ENCODE measurements at regions not wholly inside any gene's neighbourhood (a gene's known extent, or its start where the extent isn't known, plus 50 kb on each side); places are given as distances from the start of the nearest gene placed in this dataset.

DNA sequence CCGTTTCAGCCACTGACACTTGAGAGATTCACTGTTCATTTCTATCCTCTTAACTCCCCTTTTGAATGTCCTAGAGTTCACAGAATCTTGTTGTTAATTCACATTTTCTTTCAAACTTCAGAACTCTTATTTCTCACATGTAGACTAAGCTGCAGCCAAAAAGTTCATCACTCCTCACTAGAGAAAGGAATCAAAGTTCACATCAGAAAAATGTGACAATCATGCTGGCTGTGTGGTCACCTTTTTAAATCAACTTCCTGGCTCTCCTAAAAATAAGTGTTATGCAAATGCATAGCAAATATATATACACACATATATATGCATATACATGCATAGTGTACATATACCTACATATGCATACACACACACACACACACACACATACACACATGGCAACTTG, 123.0 kb downstream of the CBLN4 start:
- no peak for TF ChIP-seq POLR2A (IDR thresholded peaks at IDR 0.05)
- TF ChIP-seq, protein P1, sequence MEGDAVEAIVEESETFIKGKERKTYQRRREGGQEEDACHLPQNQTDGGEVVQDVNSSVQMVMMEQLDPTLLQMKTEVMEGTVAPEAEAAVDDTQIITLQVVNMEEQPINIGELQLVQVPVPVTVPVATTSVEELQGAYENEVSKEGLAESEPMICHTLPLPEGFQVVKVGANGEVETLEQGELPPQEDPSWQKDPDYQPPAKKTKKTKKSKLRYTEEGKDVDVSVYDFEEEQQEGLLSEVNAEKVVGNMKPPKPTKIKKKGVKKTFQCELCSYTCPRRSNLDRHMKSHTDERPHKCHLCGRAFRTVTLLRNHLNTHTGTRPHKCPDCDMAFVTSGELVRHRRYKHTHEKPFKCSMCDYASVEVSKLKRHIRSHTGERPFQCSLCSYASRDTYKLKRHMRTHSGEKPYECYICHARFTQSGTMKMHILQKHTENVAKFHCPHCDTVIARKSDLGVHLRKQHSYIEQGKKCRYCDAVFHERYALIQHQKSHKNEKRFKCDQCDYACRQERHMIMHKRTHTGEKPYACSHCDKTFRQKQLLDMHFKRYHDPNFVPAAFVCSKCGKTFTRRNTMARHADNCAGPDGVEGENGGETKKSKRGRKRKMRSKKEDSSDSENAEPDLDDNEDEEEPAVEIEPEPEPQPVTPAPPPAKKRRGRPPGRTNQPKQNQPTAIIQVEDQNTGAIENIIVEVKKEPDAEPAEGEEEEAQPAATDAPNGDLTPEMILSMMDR (IDR thresholded peaks at IDR 0.05), result no peak
